Stomach (tissue), 4 donors: ENCODE measurements at regions not wholly inside any gene's neighbourhood (a gene's known extent, or its start where the extent isn't known, plus 50 kb on each side); places are given as distances from the start of the nearest gene placed in this dataset.

Source experiments
- CTCF ChIP-seq, 7 experiments: fragments of 450-650 bp in 4 of 7; fragments of 200-600 bp in 3 of 7; sonication (generic) in 3 of 7; IDR thresholded peaks; one replicate each; pipeline ENCODE4 v1.5.1; 2016 to 2019; ENCODE audit warnings: antibody characterized with exemption in 7 of 7, control low read depth in 2 of 7, mild to moderate bottlenecking in 1 of 7
- POLR2A ChIP-seq, 4 donors: fragments of 450-650 bp; IDR thresholded peaks; one replicate each; pipeline ENCODE4 v1.6.1; 2016; ENCODE audit warnings: antibody characterized with exemption in 4 of 4, control low read depth in 2 of 4, mild to moderate bottlenecking in 1 of 4, moderate library complexity in 1 of 4
- POLR2AphosphoS5 ChIP-seq, 3 donors: sonication (generic); formaldehyde crosslinking; IDR thresholded peaks; one replicate each; pipeline ENCODE4 v1.6.1; 2016; ENCODE audit warnings: antibody characterized with exemption in 3 of 3

GRCh38 chr4:57342411-57342810, 232.2 kb upstream of the IGFBP7 start:
- no peak for TF ChIP-seq POLR2A (IDR thresholded peaks at IDR 0.05)
- TF ChIP-seq CTCF (IDR thresholded peaks at IDR 0.05), result no peak
- no peak for TF ChIP-seq POLR2AphosphoS5 (IDR thresholded peaks at IDR 0.05)
